GM12878 (cell line): ENCODE measurements at regions not wholly inside any gene's neighbourhood (a gene's known extent, or its start where the extent isn't known, plus 50 kb on each side); places are given as distances from the start of the nearest gene placed in this dataset.

Experiments used
- ATAC-seq: fragments of 200-7000 bp; cut with Tn5 transposase; 3 replicates; pipeline ENCODE4 v1.9.1; 2020; ENCODE audit warnings: mild to moderate bottlenecking, moderate library complexity
- BruUV-seq: library from RNA; stranded (reverse); fragments of 400-500 nt; replicated peaks from 2 replicates; lab custom pipeline; 2021; lab: Mats Ljungman, UMichigan
- CTCF ChIA-PET: fragments of 300-600 bp; sonication (Branson Sonifier 250); formaldehyde crosslinking; extraction: SDS; loops from one replicate; lab custom pipeline; 2021; ENCODE audit warnings: inconsistent platforms; lab: Yijun Ruan, JAX
- POLR2A ChIA-PET: fragments of 350-600 bp; formaldehyde crosslinking; extraction: SDS; loops from one replicate; lab custom pipeline; 2021; ENCODE audit warnings: inconsistent platforms; lab: Charles Lee
- RAD21 ChIA-PET: fragments of 300-600 bp; sonication (Branson Sonifier 250); formaldehyde crosslinking; loops from one replicate; lab custom pipeline; 2023; ENCODE audit warnings: antibody characterized with exemption; ENCODE audit not compliant: unreplicated experiment; lab: Charles Lee
- SMC1A ChIA-PET: fragments of 300-600 bp; sonication (Branson Sonifier 250); formaldehyde crosslinking; loops from one replicate; lab custom pipeline; 2023; ENCODE audit not compliant: unreplicated experiment, uncharacterized antibody; lab: Charles Lee
- DNase-seq: peaks from one replicate; pipeline ENCODE4 v3.0.0-alpha.2; 2011; ENCODE audit warnings: low read depth, low spot score
- FAIRE-seq: peaks from 3 replicates; lab custom pipeline; 2011; peaks lifted over from hg19 to GRCh38; lab: Jason Lieb, UNC
- H2AFZ ChIP-seq: 2 replicates; pipeline ENCODE4 v1.6.0; 2011; ENCODE audit warnings: low read depth, low read length, control low read depth; ENCODE audit not compliant: control insufficient read depth
- H3K27ac ChIP-seq: 2 replicates; pipeline ENCODE4 v1.5.1; 2011; ENCODE audit warnings: control low read depth; ENCODE audit not compliant: control insufficient read depth, insufficient read depth
- H3K27me3 ChIP-seq, 2 experiments: replicated peaks in 1 of 2; 2 replicates each; pipeline versions ENCODE4 v1.6.0 to v1.6.1; 2011; ENCODE audit warnings: low read length in 1 of 2; ENCODE audit not compliant: control insufficient read depth in 2 of 2, insufficient read depth in 2 of 2
- H3K36me3 ChIP-seq, 2 experiments: 2 replicates each; pipeline ENCODE4 v1.5.1; 2011; ENCODE audit warnings: low read length in 1 of 2; ENCODE audit not compliant: control insufficient read depth in 2 of 2, insufficient read depth in 2 of 2
- H3K4me1 ChIP-seq: 2 replicates; pipeline ENCODE4 v1.6.1; 2011; ENCODE audit warnings: mild to moderate bottlenecking, low read length, moderate library complexity, mixed read lengths; ENCODE audit not compliant: control insufficient read depth, insufficient read depth
- H3K4me2 ChIP-seq: 2 replicates; pipeline ENCODE4 v1.6.0; 2011; ENCODE audit warnings: control low read depth; ENCODE audit not compliant: control insufficient read depth, insufficient read depth
- H3K4me3 ChIP-seq: fragments of 200-600 bp; sonication (generic); 2 replicates; pipeline ENCODE4 v1.5.1; 2016
- H3K79me2 ChIP-seq: 2 replicates; pipeline ENCODE4 v1.6.0; 2011; ENCODE audit warnings: low read length; ENCODE audit not compliant: control insufficient read depth, insufficient read depth
- H3K9ac ChIP-seq: 2 replicates; pipeline ENCODE4 v1.8.0; 2011; ENCODE audit warnings: low read length, control low read depth, mixed read lengths; ENCODE audit not compliant: control insufficient read depth, insufficient read depth
- H3K9me3 ChIP-seq: replicated peaks from 3 replicates; pipeline ENCODE4 v1.5.1; 2011; ENCODE audit warnings: mild to moderate bottlenecking, low read length; ENCODE audit not compliant: control insufficient read depth, insufficient read depth
- H4K20me1 ChIP-seq: 2 replicates; pipeline ENCODE4 v1.6.0; 2011; ENCODE audit not compliant: control insufficient read depth, insufficient read depth
- CREM ChIP-seq: IDR thresholded peaks from 2 replicates; pipeline ENCODE4 v1.6.1; 2014; ENCODE audit warnings: antibody characterized with exemption, low read depth
- JUNB ChIP-seq: IDR thresholded peaks from 2 replicates; pipeline ENCODE4 v1.6.1; 2016; ENCODE audit warnings: antibody characterized with exemption, mild to moderate bottlenecking
- TAF1 ChIP-seq: IDR thresholded peaks from 2 replicates; pipeline ENCODE4 v1.6.1; 2011; ENCODE audit warnings: mild to moderate bottlenecking, low read depth, low read length, borderline replicate concordance
- WGBS: methylation state at CpG from one replicate; pipeline ENCODE4 v1.1.6; 2016; ENCODE audit warnings: low lambda C conversion rate; ENCODE audit not compliant: insufficient replicate concordance, insufficient coverage; ENCODE audit errors: missing lambda C conversion rate; 5-methylcytosine and 5-hydroxymethylcytosine counted together
- in situ Hi-C: fragments of 300-500 bp; cut with MboI; formaldehyde crosslinking; loops from 9 replicates; pipeline ENCODE4 v1.14.3; 2018; ENCODE audit warnings: mixed read lengths
- intact Hi-C: fragments of 100-400 bp; cut with micrococcal nuclease; formaldehyde crosslinking; loops from one replicate; pipeline ENCODE4 v1.14.2; 2022; ENCODE audit not compliant: unreplicated experiment
- TF ChIP-seq, protein P1 (sequence below): IDR thresholded peaks from 2 replicates; pipeline ENCODE4 v1.6.1; 2012; ENCODE audit warnings: low read length, inconsistent platforms

DNA sequence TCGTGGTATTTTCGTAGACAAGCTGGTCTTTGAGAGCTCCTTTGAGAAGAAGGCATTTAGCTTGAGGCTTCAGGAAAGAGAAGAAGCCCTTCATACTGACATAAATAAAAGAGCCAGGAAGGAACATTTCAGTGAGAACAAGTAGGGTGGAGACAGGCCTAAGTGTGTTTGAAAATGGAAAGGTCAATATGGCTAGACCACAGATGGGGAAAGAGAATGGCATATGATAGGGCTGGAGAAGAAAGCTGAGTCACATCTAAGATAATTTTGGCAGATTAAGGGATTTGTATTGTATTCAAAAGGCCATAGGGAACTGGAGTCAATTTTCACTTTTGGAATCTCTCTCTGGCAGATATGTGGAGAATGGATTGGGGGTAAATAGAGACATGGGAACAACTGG is 374.9 kb downstream of the TMEM38B start:
- ChIA-PET POLR2A (interaction anchor here (0.7 kb wide), 1 partner anchor 18 kb away, joined by 3 read pairs; no protein-coding TSS in a partner anchor), CTCF (interaction anchor here (0.8 to 1.5 kb wide), 3 partner anchors 10 to 16 kb away, joined by 3 to 4 read pairs (median 3); no protein-coding TSS in a partner anchor), RAD21 (no interaction called here), SMC1A (no interaction called here)
- no peak overlapping the region for H3K27ac ChIP-seq
- no peaks in the 10 kb centered on the region for H3K79me2 ChIP-seq
- no peaks in the 10 kb centered on the region for H3K36me3 ChIP-seq
- DNase-seq (no peak), ATAC-seq (no peak), FAIRE-seq (no peak)
- no peaks in the 10 kb centered on the region for H4K20me1 ChIP-seq
- H2AFZ ChIP-seq: no peak overlapping the region
- no peak overlapping the region for H3K9ac ChIP-seq
- H3K4me1 ChIP-seq: no peaks in the 10 kb centered on the region
- H3K27me3 ChIP-seq: no peaks in the 10 kb centered on the region
- H3K9me3 ChIP-seq: no peaks in the 10 kb centered on the region; the same call in 2 of the 3 replicates
- intact Hi-C loops (no loop called here), in situ Hi-C loops (no loop called here)
- BruUV-seq: no TSS peak
- H3K4me3 ChIP-seq: no peak overlapping the region
- no peak for TF ChIP-seq JUNB
- H3K4me2 ChIP-seq: no peak overlapping the region
- 0% methylated on average over 2 of the region's 2 CpGs for WGBS

DNA sequence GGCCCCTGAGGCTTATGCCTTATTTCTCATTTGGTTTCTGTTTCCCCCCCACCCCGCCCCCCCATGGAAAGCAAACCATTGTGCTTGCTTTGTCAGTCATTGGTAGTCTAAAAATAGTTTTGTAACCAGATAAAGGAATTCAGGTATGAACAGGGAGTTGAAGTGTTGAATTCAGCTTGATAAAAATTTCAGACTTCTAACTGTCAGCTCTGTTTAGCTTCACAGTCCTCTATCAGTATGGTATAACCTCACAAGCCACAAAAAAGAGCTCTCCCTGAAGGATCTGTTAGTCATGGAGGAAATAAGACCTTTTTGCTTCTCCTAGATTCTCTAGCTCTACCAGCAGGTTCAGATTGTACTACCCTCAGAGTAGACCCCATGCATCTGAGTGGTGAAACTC is 378.1 kb downstream of the TMEM38B start:
- no peak for FAIRE-seq
- no TSS peak for BruUV-seq
- Histone ChIP-seq H3K4me2 (no peak overlapping the region), H3K9ac (no peak overlapping the region), H3K4me1 (no peaks in the 10 kb centered on the region), H3K36me3 (no peaks in the 10 kb centered on the region), H4K20me1 (no peaks in the 10 kb centered on the region), H3K4me3 (no peak overlapping the region), H2AFZ (no peak overlapping the region), H3K27me3 (no peaks in the 10 kb centered on the region), H3K27ac (no peak overlapping the region), H3K9me3 (no peaks in the 10 kb centered on the region), H3K79me2 (no peaks in the 10 kb centered on the region)
- DNase-seq: no peak
- ATAC-seq: no peak
- intact Hi-C loops (no loop called here), in situ Hi-C loops (no loop called here)
- POLR2A ChIA-PET: no interaction called here
- WGBS: 0% methylated on average over 1 of the region's 1 CpG
- TF ChIP-seq, protein P1, sequence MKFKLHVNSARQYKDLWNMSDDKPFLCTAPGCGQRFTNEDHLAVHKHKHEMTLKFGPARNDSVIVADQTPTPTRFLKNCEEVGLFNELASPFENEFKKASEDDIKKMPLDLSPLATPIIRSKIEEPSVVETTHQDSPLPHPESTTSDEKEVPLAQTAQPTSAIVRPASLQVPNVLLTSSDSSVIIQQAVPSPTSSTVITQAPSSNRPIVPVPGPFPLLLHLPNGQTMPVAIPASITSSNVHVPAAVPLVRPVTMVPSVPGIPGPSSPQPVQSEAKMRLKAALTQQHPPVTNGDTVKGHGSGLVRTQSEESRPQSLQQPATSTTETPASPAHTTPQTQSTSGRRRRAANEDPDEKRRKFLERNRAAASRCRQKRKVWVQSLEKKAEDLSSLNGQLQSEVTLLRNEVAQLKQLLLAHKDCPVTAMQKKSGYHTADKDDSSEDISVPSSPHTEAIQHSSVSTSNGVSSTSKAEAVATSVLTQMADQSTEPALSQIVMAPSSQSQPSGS: no peak
- no peak for TF ChIP-seq CREM
- TF ChIP-seq TAF1: no peak
- CTCF ChIA-PET: no interaction called here
- RAD21 ChIA-PET: interaction anchor here (0.5 kb wide), 1 partner anchor 97 kb away, joined by 3 read pairs; no protein-coding TSS in a partner anchor
- SMC1A ChIA-PET: no interaction called here
